Fibroblast of lung (primary cell): ENCODE measurements at regions not wholly inside any gene's neighbourhood (a gene's known extent, or its start where the extent isn't known, plus 50 kb on each side); places are given as distances from the start of the nearest gene placed in this dataset.
A peak's percentile ranks its signal among the peaks of the same experiment; 100 is the strongest.

Experiments used
- DNase-seq, 2 donors: peaks; one replicate each; pipeline versions ENCODE4 v3.0.0 to v3.0.0-alpha.2; 2010; ENCODE audit warnings: low read depth in 2 of 2
- H2AFZ ChIP-seq: 2 replicates; pipeline ENCODE4 v1.5.1; 2012; ENCODE audit warnings: low read length, control low read depth, inconsistent platforms
- H3K27ac ChIP-seq: 2 replicates; pipeline ENCODE4 v1.5.1; 2011; ENCODE audit warnings: low read length, control low read depth; ENCODE audit not compliant: insufficient read depth
- H3K27me3 ChIP-seq: 2 replicates; pipeline ENCODE4 v1.5.1; 2011; ENCODE audit warnings: mild to moderate bottlenecking, low read length; ENCODE audit not compliant: control insufficient read depth, insufficient read depth
- H3K36me3 ChIP-seq: 2 replicates; pipeline ENCODE4 v1.5.1; 2011; ENCODE audit warnings: low read length; ENCODE audit not compliant: control insufficient read depth, insufficient read depth
- H3K4me1 ChIP-seq: 2 replicates; pipeline ENCODE4 v1.5.1; 2011; ENCODE audit warnings: low read length; ENCODE audit not compliant: control insufficient read depth, insufficient read depth; ENCODE audit errors: extremely low read depth
- H3K4me2 ChIP-seq: 2 replicates; pipeline ENCODE4 v1.5.1; 2011; ENCODE audit warnings: low read length, control low read depth; ENCODE audit not compliant: insufficient read depth; ENCODE audit errors: extremely low read depth
- H3K4me3 ChIP-seq, 4 experiments: fragments of 200-600 bp in 1 of 4; sonication (generic) in 1 of 4; replicated peaks in 1 of 4; 2 replicates each; pipeline ENCODE4 v1.5.1; 2011 to 2016; ENCODE audit warnings: low read length in 4 of 4, low read depth in 3 of 4, mild to moderate bottlenecking in 3 of 4, control low read depth in 2 of 4, inconsistent platforms in 1 of 4, mixed read lengths in 1 of 4; ENCODE audit not compliant: insufficient read depth in 1 of 4; ENCODE audit errors: control extremely low read depth in 1 of 4
- H3K79me2 ChIP-seq: 2 replicates; pipeline ENCODE4 v1.5.1; 2012; ENCODE audit warnings: mild to moderate bottlenecking, low read length, inconsistent platforms; ENCODE audit not compliant: control insufficient read depth, insufficient read depth
- H3K9ac ChIP-seq: 2 replicates; pipeline ENCODE4 v1.5.1; 2011; ENCODE audit warnings: mild to moderate bottlenecking, low read length, control low read depth; ENCODE audit not compliant: insufficient read depth
- H3K9me3 ChIP-seq: 2 replicates; pipeline ENCODE4 v1.5.1; 2012; ENCODE audit warnings: low read depth, low read length; ENCODE audit not compliant: control insufficient read depth, insufficient read depth
- H4K20me1 ChIP-seq: 2 replicates; pipeline ENCODE4 v1.5.1; 2011; ENCODE audit warnings: low read length; ENCODE audit not compliant: control insufficient read depth, insufficient read depth; ENCODE audit errors: extremely low read depth
- CTCF ChIP-seq, 2 donors: IDR thresholded peaks in 1 of 2; conservative IDR thresholded peaks in 1 of 2; 1 replicate in 1 of 2; 2 replicates in 1 of 2; pipeline ENCODE4 v1.5.1; 2011 to 2012; ENCODE audit warnings: low read length in 2 of 2, control low read depth in 1 of 2, inconsistent platforms in 1 of 2, low read depth in 1 of 2, mild to moderate bottlenecking in 1 of 2
- EZH2 ChIP-seq: IDR thresholded peaks from 2 replicates; pipeline ENCODE4 v1.5.1; 2012; ENCODE audit warnings: low read length, control low read depth, mild to moderate bottlenecking; ENCODE audit errors: missing control alignments

- no peaks in the 10 kb centered on the region for H3K36me3 ChIP-seq
- no peak overlapping the region for H3K4me2 ChIP-seq
- no peak overlapping the region for H3K27ac ChIP-seq
- no peaks in the 10 kb centered on the region for H3K27me3 ChIP-seq
- H3K79me2 ChIP-seq, result no peaks in the 10 kb centered on the region
- no peak for TF ChIP-seq EZH2
- TF ChIP-seq CTCF (conservative IDR thresholded peaks at IDR 0.05 in 1 of 2, IDR thresholded peaks at IDR 0.05 in 1 of 2; ENCODE audit: low read depth in 1 of 2, low read length in 2 of 2), result no peak
- H3K4me3 ChIP-seq, result no peak overlapping the region
- no peak overlapping the region for H2AFZ ChIP-seq
- no peaks in the 10 kb centered on the region for H3K9me3 ChIP-seq
- no peaks in the 10 kb centered on the region for H4K20me1 ChIP-seq
- no peak for DNase-seq
- no peaks in the 10 kb centered on the region for H3K4me1 ChIP-seq
- no peak overlapping the region for H3K9ac ChIP-seq
These were observed 200.3 kb downstream of the TEX36 start for GRCh38 chr10:125482637-125483036.

- Histone ChIP-seq H2AFZ (no peak overlapping the region), H3K27me3 (no peaks in the 10 kb centered on the region), H3K4me3 (no peak overlapping the region), H3K36me3 (no peaks in the 10 kb centered on the region), H3K4me2 (no peak overlapping the region), H3K9ac (no peak overlapping the region), H3K4me1 (no peaks in the 10 kb centered on the region), H4K20me1 (no peaks in the 10 kb centered on the region), H3K9me3 (no peaks in the 10 kb centered on the region), H3K27ac (no peak overlapping the region), H3K79me2 (no peaks in the 10 kb centered on the region)
- DNase-seq, result no peak
- TF ChIP-seq CTCF (conservative IDR thresholded peaks at IDR 0.05 in 1 of 2, IDR thresholded peaks at IDR 0.05 in 1 of 2; ENCODE audit: low read depth in 1 of 2, low read length in 2 of 2) (no peak), EZH2 (no peak)
These were observed 200.9 kb downstream of the TEX36 start for GRCh38 chr10:125482108-125482507.

GRCh38 chr10:125479059-125479458 is 203.9 kb downstream of the TEX36 start:
- H3K9ac ChIP-seq, result no peak overlapping the region
- no peak overlapping the region for H3K4me3 ChIP-seq
- H3K9me3 ChIP-seq, result no peaks in the 10 kb centered on the region
- no peaks in the 10 kb centered on the region for H3K36me3 ChIP-seq
- DNase-seq, result peak in 1 of 2 donors; percentile 52
- TF ChIP-seq CTCF (conservative IDR thresholded peaks at IDR 0.05 in 1 of 2, IDR thresholded peaks at IDR 0.05 in 1 of 2; ENCODE audit: low read depth in 1 of 2, low read length in 2 of 2) (no peak), EZH2 (no peak)
- no peaks in the 10 kb centered on the region for H3K4me1 ChIP-seq
- H2AFZ ChIP-seq, result no peak overlapping the region
- H4K20me1 ChIP-seq, result no peaks in the 10 kb centered on the region
- H3K4me2 ChIP-seq, result no peak overlapping the region
- H3K79me2 ChIP-seq, result no peaks in the 10 kb centered on the region
- no peak overlapping the region for H3K27ac ChIP-seq
- no peaks in the 10 kb centered on the region for H3K27me3 ChIP-seq
